Hematopoietic multipotent progenitor cell treated with erythropoietin and hydrocortisone succinate and interleukin-3 and kit ligand, for 17 days (in vitro differentiated cells): ENCODE measurements at regions not wholly inside any gene's neighbourhood (a gene's known extent, or its start where the extent isn't known, plus 50 kb on each side); places are given as distances from the start of the nearest gene placed in this dataset.
"Not testable (repeated sequence)": the region's sequence is repeated elsewhere in the genome, so short reads cannot be mapped to it uniquely, and the experiment has no call there.

Experiments
- DNase-seq: peaks from one replicate; pipeline ENCODE4 v3.0.0-alpha.2; 2015; ENCODE audit warnings: low spot score

- DNase-seq = no peak
These were observed 195.5 kb downstream of the CDCA7 start for GRCh38 chr2:173550143-173550542.

DNA sequence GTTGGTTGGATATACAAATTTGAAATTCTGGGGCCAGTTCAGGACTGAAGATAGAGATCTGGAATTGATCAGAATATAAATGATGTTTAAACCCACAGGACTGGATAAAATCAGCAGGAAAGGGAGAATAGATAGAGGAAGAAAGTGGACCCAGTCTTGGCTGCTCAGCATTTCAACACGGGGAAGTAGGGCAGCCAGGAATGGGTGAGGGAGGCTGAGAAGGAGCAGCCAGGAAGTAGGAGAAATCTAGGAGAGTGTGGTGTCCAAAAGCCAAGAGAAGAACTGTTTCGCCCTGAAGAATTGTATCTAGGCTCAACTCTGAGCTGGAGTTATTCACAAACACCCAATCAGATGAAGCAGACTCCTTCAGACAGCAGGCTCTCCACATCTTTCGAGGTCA lies 197.9 kb downstream of the CDCA7 start:
- DNase-seq = no peak

- no peak for DNase-seq
These were observed 198.9 kb downstream of the CDCA7 start for GRCh38 chr2:173553593-173553992.

DNA sequence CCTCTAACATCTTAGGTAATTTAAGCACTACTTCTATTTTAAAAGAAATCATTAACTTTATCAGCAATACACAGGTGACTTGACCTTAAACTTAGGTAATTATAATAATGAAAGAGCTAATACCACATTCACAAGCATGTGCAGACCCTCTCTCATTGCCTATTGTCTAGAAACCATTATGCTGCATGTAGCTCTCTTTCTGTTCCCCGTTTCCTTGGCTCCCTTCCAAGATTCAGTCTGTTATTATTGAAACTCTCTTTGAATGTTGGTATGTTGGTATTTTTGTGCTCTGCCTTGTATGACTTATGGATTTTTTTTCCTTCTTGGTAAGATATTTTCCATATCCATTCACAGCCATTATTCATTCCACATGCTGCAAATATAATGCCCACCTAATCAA lies 201.2 kb downstream of the CDCA7 start:
- DNase-seq = no peak

GRCh38 chr2:173556816-173557215 lies 202.1 kb downstream of the CDCA7 start:
- DNase-seq = no peak

DNA sequence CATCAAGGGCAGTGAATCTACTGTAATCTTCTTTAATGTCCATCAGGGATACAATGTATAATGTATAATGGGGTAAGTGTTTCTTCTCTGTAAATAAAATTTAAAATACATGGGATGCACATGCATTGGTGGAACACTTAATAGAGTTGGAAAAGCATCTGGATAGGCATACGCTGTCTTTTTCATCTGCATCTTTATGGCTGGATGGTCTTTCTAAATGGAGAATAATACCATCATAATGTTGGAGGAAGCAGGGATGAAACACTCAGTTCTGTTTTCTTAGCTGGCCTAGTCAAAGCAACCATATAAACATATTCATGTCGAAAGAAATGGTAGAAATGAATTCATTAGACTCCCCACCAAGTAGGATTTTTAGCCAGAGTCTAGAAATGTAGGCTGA lies 202.8 kb downstream of the CDCA7 start:
- DNase-seq = no peak

DNA sequence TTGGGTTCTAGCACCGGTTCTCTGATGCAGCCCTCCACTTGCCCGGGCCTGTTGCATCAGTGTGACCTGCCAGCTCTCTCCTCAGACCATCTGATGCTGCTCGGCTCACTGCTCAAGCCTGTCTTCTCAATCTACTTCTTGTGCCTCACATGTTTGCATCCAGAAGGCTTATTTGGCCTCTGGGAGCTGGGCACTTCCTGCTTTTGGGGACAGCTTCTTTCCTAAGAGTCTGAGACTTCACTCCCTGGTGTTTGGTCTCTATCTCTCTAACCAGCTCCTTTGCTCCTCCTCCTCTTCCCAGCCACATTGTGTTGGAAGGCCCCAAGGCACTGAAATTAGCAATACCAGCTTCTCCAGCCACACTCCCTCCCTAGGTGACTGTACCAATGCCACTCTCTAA lies 212.8 kb downstream of the CDCA7 start:
- no peak for DNase-seq

- no peak for DNase-seq
These were observed 213.4 kb downstream of the CDCA7 start for GRCh38 chr2:173568054-173568453.

GRCh38 chr2:173571021-173571821 lies 216.5 kb downstream of the CDCA7 start:
- DNase-seq = no peak

- no peak for DNase-seq
These were observed 217.4 kb downstream of the CDCA7 start for GRCh38 chr2:173571887-173572680.

DNA sequence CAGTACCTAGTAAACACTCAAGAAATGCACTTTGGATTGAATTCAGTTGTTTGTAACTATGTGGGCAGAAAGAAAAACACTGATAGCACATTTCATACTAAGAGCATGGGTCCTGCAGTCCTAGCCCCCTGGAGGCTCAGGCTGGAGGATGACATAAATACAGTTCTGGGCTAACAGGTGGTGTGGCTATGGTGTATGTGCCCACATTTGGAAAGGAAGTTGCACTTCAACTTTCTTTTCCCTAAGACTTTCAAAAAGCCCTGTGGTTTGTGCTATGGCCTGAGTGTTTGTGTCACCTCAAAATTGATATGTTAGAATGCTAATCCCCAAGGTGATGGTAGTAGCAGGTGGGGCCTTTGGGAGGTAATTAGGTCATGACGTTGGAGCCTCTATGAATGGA lies 218.2 kb downstream of the CDCA7 start:
- DNase-seq = no peak

DNA sequence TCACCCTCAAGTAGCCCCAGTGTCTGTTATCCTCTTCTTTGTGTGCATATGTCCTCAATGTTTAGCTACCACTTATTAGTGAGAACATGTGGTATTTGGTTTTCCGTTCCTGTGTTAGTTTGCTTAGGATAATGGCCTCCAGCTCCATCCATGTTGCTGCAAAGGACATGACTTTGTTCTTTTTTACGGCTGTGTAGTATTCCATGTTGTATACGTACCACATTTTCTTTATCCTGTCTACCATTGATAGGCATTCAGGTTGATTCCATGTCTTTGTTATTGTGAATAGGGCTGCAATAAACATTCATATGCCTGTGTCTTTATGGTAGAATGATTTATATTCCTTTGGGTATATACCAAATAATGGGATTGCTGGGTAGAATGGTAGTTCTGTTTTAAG lies 219.1 kb downstream of the CDCA7 start:
- not testable (repeated sequence) for DNase-seq

DNA sequence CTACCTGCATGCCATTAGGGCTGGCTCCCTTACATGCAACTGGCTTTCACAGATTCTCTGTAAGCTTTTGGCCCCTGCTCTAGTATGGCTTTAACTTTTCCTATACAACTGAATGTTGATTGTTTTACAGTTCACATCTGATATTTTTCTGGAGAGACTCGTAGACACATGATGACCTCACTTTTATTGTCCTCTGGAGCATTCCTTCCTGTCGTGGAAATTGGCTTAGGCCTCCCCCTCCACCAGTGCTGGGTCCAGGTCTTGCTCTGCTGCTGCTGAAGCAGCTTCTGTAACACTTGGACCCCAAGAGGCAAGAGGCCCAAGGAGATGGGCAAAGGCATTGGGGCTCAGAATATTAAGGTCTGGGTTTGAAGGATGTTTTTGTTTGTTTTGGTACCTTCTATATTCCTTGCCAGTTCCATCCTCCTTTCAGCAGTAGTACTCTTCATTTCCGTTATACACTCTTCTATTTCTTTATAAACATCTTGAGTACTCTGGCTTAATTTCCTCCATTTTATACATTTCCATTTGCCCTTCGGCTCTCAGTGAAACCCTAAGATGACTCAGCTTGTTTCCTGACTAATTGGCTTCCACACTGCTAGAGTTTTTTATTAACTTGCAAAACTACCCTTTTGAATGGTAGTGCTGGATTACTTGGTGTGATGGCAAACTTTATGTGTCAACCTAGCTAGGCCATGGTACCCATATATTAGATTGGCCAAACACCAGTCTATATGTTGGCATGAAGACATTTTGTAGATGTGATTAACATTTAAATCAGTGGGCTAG lies 219.8 kb downstream of the CDCA7 start:
- DNase-seq = no peak

- DNase-seq = no peak
These were observed 223.9 kb downstream of the CDCA7 start for GRCh38 chr2:173578404-173579107.

- DNase-seq = no peak
These were observed 225.7 kb downstream of the CDCA7 start for GRCh38 chr2:173580351-173580750.

- no peak for DNase-seq
These were observed 226.3 kb downstream of the CDCA7 start for GRCh38 chr2:173580956-173581355.

DNA sequence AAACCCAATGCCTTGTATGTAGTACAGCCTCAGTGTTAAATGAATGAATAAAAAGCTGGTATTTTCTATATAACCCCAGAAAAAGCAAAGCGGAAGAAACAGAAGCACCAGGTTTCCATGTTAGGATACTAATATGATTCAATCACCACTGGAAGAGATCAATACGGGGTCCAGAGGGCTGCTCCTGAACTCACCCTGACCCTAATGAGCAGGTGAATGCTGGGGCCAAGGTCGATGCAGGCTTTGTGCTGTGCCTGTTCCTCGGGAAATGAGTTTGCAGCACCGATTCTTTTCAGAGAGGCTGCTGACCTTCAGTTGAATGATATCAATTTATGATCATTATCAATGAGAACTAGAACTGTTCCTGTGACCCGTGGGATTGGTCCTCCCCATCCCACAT lies 228.5 kb downstream of the CDCA7 start:
- no peak for DNase-seq

GRCh38 chr2:173584000-173584399 lies 229.3 kb downstream of the CDCA7 start:
- no peak for DNase-seq

- no peak for DNase-seq
These were observed 230.2 kb downstream of the CDCA7 start for GRCh38 chr2:173584676-173585458.

DNA sequence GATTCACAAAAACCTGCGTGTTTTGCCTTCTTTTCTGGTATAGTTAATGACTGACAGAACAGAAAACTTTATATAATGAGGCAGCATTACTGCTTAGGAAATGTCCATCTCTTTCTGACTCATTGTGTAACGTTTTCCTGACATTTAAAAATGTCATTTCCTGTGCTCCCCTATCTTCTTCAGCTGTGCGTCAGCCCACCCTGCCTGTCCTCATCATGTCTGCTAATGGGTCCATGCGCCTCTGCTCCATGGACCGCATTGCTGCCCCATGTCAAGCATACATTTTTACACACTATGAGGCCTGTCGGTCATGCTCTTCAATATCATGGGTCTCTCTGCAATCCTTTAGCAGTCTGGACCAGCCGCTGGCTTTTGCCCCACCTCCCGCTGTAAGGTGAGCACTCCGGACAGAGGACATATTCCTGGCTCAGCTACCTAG lies 234.3 kb downstream of the CDCA7 start:
- DNase-seq = no peak

- no peak for DNase-seq
These were observed 235.1 kb downstream of the CDCA7 start for GRCh38 chr2:173589604-173590275.
